HG02623 (cell line): ENCODE measurements at regions not wholly inside any gene's neighbourhood (a gene's known extent, or its start where the extent isn't known, plus 50 kb on each side); places are given as distances from the start of the nearest gene placed in this dataset.
"Not testable (repeated sequence)": the region's sequence is repeated elsewhere in the genome, so short reads cannot be mapped to it uniquely, and the experiment has no call there.

Source experiments
- ATAC-seq: cut with Tn5 transposase; IDR thresholded peaks from one replicate; pipeline ENCODE4 v1.9.1; 2021; ENCODE audit warnings: moderate library complexity; ENCODE audit not compliant: unreplicated experiment

GRCh38 chr18:28771849-28772248, 594.9 kb upstream of the CDH2 start:
- ATAC-seq, result no peak

- ATAC-seq, result no peak
Measured at GRCh38 chr18:28768791-28769768, 592.1 kb upstream of the CDH2 start.

GRCh38 chr18:28767727-28768211, 590.8 kb upstream of the CDH2 start:
- ATAC-seq, result no peak

DNA sequence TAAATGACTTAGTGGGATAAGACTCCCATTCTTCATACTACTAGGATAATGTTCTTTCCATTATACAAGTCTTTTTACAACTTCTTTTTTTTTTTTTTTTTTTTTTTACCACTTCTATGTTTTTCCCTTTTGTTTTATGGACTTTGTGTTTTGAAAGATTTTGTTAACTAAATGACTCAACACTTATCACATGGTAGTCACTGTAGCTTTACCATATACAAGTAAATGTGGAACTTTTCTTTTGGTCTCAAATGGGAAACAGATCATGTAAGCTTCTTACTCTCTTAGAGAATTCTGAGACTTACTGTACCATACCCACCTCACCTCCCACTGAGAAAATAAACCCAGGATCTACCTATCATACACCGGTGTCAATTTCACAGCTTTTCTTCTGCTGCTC, 590.3 kb upstream of the CDH2 start:
- no peak for ATAC-seq

DNA sequence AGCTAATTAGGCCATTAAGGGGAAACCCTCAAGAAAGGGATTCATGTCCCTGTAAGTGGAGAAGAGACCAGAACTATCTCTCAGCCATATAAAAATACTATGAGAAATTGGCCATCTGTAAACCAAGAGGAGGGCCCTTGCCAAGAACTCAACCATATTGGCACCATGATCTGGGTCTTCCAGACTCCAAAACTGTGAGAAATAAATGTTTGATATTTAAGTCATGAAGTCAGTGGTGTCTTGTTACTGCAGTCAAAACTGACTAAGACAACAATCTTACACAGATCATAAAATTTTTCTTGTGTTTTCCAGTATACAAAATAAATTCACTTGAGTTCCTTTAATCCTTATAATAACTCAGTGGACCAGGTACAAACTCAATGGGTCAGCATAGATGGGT, 589.8 kb upstream of the CDH2 start:
- no peak for ATAC-seq

DNA sequence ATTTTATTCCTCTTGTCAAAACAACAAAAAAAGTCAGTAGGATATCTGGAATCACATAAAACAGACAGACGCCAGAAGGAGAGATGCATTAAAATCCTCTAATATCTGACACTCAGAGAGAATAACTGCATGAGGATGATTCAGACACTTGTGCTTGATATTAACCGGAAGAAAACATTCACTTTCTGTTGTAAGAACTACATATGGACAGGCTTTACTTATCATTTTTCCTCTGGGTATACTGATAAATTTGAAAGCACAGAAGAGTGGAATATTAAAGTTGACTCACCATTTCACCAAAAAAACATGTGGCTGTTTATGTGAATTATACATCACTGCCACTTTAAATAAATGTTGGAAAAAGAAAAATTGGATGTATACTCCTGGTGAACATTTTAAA, 589.1 kb upstream of the CDH2 start:
- ATAC-seq, result no peak

DNA sequence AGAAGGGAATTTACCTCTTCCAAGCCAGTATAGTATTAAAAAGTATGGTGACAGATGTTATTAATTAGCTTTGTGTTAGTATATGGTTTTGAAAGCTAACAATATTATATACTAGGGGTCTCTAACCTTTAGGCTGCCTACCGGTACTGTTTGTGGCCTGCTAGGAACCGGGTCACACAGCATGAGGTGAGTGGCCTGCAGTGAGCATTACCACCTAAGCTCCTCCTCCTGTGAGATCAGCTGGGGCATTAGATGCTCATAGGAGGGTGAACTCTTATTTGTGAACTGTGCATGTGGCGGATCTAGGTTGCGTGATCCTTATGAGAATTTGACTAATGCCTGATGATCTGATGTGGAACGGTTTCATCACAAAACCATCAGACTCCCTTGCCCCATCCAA, 583.4 kb upstream of the CDH2 start:
- no peak for ATAC-seq

DNA sequence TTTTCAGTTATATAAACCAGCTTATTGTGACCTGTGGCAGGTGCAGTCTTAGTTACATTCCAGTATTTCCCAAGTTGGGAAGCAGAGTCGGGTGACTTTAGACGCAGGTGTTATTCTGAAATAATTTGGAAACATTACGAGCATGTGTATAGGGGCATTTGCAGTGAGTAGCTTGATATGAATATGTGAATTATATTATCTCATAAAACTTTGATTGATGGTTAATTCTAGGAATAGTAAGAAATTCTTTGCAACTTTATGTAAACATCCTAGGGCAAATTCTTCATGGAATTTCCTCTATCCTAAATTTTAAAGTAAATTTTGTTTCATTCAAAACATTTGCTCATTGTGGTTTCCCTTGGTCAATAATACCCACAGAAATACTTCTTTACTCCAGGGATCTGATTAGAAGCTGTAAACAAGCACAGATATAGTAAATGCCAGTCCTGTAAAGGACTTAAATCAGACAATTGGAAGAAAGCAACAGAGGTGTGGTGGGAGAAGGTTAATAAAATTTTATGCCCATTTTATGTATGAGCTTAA, 580.6 kb upstream of the CDH2 start:
- ATAC-seq, result no peak

- no peak for ATAC-seq
Measured at GRCh38 chr18:28743115-28743514, 566.2 kb upstream of the CDH2 start.

GRCh38 chr18:28740575-28740974, 563.6 kb upstream of the CDH2 start:
- no peak for ATAC-seq

DNA sequence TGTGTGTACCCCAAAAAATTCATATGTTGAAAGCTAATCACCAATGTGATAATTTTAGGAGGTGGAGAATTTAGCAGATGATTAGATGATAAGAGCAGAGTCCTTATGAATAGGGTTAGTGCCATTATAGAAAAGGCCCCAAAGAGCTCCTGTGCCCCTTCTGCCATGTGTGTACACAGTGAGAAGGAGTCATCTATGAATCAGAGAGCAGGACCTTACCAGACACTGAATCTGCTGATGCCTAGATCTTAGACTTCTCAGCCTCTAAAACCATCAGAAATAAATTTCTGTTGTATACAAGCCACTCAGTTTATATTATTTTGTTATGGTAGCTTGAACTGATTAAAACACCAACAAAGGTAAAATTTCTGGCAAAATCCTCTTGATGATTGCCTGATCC, 560.0 kb upstream of the CDH2 start:
- ATAC-seq, result no peak

DNA sequence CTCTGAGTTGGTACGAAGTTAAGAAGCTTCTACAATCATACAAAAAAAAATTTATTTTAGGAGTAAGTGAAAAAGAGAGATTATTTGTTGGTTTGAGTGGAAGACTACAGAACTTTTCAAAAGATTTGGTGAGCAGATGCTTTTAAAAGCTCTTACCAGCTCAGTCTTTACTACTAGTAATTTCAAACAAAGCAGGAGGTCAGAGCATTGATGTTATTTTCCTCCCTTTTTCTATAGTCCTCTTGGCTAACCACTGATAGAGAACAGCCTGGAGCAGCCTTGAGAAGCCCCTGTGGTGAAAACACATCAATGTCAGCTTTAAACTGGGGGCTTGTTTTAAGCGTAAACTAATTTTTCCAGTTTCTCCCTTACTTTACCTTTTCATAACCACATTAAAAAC, 559.3 kb upstream of the CDH2 start:
- ATAC-seq, result no peak

- no peak for ATAC-seq
Measured at GRCh38 chr18:28735731-28736130, 558.8 kb upstream of the CDH2 start.

- no peak for ATAC-seq
Measured at GRCh38 chr18:28729321-28729720, 552.4 kb upstream of the CDH2 start.

GRCh38 chr18:28728891-28729290, 552.0 kb upstream of the CDH2 start:
- ATAC-seq, result no peak

GRCh38 chr18:28727189-28727588, 550.3 kb upstream of the CDH2 start:
- not testable (repeated sequence) for ATAC-seq

- no peak for ATAC-seq
Measured at GRCh38 chr18:28725876-28726275, 548.9 kb upstream of the CDH2 start.

GRCh38 chr18:28723506-28723905, 546.6 kb upstream of the CDH2 start:
- no peak for ATAC-seq

DNA sequence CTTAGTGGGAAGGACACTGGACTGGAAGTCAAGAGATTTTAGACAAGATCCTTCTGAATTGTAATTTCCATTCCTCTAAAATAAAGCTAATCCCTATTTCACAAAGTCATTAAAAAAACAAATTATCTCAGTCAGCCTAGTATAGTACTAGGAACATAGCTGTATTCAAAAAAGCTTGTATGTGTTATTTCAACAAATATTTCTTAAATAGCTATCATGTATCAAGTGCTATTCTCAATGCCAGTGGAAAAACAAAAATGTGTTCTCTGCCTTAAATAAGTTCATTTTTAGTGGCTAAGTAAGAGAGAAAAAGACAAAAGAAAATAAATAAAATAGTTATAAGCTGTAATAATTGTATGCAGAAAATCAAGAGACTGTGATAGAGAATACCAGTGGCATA, 541.8 kb upstream of the CDH2 start:
- no peak for ATAC-seq

DNA sequence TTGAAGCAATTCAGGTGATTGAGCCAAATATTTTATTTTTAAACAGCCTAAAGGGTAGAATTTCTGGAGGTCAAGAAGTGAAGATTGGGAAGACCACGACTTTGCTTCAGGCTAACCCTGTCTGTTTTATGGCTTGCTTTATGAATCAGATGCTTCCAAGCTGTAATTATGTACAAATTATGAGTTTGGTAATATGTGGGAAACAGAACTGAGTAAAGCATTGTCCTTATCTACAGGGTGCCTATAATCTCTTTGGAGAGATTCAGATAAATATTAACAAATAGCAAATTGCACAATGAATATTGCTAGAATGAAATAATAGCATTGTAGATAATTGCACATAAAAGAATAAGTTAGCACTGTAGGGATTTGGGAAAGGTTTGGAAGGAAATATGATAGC, 539.4 kb upstream of the CDH2 start:
- no peak for ATAC-seq

- no peak for ATAC-seq
Measured at GRCh38 chr18:28715206-28715605, 538.3 kb upstream of the CDH2 start.

GRCh38 chr18:28714498-28714897, 537.6 kb upstream of the CDH2 start:
- ATAC-seq, result no peak
